ENCODE measurements at regions not wholly inside any gene's neighbourhood (a gene's known extent, or its start where the extent isn't known, plus 50 kb on each side); places are given as distances from the start of the nearest gene placed in this dataset.

DNA sequence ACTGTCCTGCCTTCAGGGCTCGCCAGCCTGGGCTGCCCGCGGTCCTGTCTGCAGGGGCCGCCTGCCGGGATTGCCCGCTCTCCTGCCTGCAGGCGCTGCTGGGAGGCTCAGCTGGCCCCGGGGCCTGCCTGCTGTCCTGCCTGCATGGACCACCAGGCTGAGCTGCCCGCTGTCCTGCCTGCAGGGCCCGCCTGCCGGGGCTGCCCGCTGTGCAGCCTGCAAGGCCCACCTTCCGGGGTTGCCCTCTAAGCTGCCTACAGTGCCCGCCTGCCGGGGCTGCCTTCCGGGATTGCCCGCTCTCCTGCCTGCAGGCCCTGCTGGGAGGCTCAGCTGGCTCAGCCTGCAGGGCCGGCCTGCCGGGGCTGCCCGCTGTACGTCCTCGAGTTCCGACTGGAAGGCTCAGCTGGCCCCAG, 164.4 kb downstream of the GLRX3 start:
- no peaks in the 10 kb centered on the region for H3K27me3 ChIP-seq (ENCODE audit: control insufficient read depth, insufficient read depth, low read length)
- H3K36me3 ChIP-seq (ENCODE audit: control insufficient read depth, insufficient read depth, low read length): no peaks in the 10 kb centered on the region
- DNase-seq (ENCODE audit: low read depth): no peak
- TF ChIP-seq, protein P1, sequence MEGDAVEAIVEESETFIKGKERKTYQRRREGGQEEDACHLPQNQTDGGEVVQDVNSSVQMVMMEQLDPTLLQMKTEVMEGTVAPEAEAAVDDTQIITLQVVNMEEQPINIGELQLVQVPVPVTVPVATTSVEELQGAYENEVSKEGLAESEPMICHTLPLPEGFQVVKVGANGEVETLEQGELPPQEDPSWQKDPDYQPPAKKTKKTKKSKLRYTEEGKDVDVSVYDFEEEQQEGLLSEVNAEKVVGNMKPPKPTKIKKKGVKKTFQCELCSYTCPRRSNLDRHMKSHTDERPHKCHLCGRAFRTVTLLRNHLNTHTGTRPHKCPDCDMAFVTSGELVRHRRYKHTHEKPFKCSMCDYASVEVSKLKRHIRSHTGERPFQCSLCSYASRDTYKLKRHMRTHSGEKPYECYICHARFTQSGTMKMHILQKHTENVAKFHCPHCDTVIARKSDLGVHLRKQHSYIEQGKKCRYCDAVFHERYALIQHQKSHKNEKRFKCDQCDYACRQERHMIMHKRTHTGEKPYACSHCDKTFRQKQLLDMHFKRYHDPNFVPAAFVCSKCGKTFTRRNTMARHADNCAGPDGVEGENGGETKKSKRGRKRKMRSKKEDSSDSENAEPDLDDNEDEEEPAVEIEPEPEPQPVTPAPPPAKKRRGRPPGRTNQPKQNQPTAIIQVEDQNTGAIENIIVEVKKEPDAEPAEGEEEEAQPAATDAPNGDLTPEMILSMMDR (IDR thresholded peaks at IDR 0.05; ENCODE audit: insufficient read depth, low read length, poor library complexity, severe bottlenecking): no peak
- peak overlapping the region; percentile 39 for H3K4me3 ChIP-seq (ENCODE audit: low read depth, low read length)

DNA sequence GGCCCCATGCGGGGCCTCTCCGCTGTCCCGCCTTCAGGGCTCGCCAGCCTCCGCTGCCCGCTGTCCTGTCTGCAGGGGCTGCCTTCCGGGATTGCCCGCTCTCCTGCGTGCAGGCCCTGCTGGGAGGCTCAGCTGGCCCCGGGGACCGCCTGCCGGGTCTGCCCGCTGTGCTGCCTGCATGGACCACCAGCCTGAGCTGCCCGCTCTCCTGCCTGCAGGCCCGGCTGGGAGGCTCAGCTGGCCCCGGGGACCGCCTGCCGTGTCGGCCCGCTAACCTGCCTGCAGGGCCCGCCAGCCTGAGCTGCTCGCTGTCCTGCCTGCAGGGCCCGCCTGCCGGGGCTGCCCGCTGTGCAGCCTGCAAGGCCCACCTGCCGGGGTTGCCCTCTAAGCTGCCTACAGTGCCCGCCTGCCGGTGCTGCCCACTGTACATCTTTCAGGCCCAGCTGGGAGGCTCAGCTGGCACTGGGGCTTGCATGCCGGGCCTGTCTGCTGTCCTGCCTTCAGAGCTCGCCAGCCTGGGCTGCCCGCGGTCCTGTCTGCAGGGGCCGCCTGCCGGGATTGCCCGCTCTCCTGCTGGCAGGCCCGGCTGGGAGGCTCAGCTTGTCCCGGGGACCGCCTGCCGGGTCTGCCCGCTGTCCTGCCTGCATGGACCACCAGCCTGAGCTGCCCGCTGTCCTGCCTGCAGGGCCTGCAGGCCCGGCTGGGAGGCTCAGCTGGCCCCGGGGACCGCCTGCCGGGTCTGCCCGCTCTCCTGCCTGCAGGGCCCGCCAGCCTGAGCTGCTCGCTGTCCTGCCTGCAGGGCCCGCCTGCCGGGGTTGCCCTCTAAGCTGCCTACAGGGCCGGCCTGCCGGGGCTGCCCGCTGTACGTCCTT, 165.1 kb downstream of the GLRX3 start:
- TF ChIP-seq, protein P1 (IDR thresholded peaks at IDR 0.05; ENCODE audit: insufficient read depth, low read length, poor library complexity, severe bottlenecking): no peak
- peak; percentile 10 for DNase-seq (ENCODE audit: low read depth)

DNA sequence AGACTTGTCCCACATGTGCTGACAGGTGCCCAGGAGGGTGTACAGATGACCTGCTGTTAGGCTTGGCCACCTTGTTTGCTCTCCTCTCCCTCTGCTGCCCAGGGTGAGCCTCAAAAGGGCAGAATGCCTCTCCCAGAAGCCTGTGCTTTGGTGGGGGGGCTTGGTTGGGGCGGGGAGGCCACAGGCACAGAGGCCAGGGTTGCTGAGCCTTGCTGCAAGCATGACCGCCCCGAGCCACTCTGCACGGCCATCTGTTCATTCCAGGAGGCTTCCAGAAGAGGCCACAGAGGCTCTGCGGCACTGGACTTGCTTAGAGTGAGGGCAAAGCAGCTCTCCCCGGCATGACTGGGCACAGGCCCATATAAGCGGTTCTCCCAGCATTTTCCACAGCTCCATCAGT, 190.8 kb downstream of the GLRX3 start:
- TF ChIP-seq, protein P1 (IDR thresholded peaks at IDR 0.05; ENCODE audit: insufficient read depth, low read length, poor library complexity, severe bottlenecking): no peak
- no peak for DNase-seq (ENCODE audit: low read depth)
- Histone ChIP-seq H3K36me3 (ENCODE audit: control insufficient read depth, insufficient read depth, low read length) (no peaks in the 10 kb centered on the region), H3K4me3 (ENCODE audit: low read depth, low read length) (no peak overlapping the region), H3K27me3 (ENCODE audit: control insufficient read depth, insufficient read depth, low read length) (no peaks in the 10 kb centered on the region)

More for the DNA sequence above, 165.1 kb downstream of the GLRX3 start:
- no peaks in the 10 kb centered on the region for H3K36me3 ChIP-seq (ENCODE audit: control insufficient read depth, insufficient read depth, low read length)
- no peaks in the 10 kb centered on the region for H3K27me3 ChIP-seq (ENCODE audit: control insufficient read depth, insufficient read depth, low read length)
- peak overlapping the region; percentile 39 for H3K4me3 ChIP-seq (ENCODE audit: low read depth, low read length)

DNA sequence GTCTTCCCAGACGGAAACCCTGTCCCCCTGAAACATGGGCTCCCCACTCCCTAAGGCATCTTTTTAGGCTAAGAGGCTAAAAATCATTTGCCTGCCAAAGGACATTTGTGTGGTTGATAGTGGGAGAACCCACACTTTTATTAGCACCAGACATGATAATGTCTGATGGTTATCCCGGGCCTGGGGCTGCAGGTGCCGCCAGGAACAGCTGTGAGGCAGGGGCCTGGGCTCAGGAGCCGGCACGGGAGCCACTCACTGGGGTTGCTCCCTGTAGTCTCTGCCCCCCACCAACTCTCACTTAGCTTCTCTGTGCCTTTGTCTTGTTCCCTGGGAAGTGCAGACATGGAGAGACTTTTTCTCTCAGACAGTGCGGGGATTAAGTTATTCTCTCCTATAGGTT, 193.6 kb downstream of the GLRX3 start:
- DNase-seq (ENCODE audit: low read depth): no peak
- Histone ChIP-seq H3K27me3 (ENCODE audit: control insufficient read depth, insufficient read depth, low read length) (no peaks in the 10 kb centered on the region), H3K36me3 (ENCODE audit: control insufficient read depth, insufficient read depth, low read length) (no peaks in the 10 kb centered on the region), H3K4me3 (ENCODE audit: low read depth, low read length) (no peak overlapping the region)
- TF ChIP-seq, protein P1 (IDR thresholded peaks at IDR 0.05; ENCODE audit: insufficient read depth, low read length, poor library complexity, severe bottlenecking): no peak

DNA sequence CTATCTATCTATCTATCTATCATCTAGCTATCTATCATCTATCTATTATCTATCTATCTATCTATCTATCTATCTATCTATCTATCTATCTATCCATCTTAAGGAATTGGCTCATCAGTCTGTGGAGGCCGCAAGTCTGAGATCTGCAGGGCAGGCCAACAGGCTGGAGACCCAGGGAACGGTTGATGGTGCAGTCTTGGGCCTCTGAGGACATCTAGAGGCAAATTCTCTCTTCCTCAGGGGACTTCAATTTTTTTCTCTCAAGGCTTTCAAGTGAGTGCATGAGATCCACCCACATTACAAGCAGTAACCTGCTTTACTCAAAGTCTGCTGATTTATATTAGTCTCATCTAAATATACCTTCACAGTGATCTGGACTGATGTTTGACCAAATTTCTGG, 197.0 kb downstream of the GLRX3 start:
- TF ChIP-seq, protein P1 (IDR thresholded peaks at IDR 0.05; ENCODE audit: insufficient read depth, low read length, poor library complexity, severe bottlenecking): no peak
- H3K36me3 ChIP-seq (ENCODE audit: control insufficient read depth, insufficient read depth, low read length): no peaks in the 10 kb centered on the region
- DNase-seq (ENCODE audit: low read depth): no peak
- no peaks in the 10 kb centered on the region for H3K27me3 ChIP-seq (ENCODE audit: control insufficient read depth, insufficient read depth, low read length)
- no peak overlapping the region for H3K4me3 ChIP-seq (ENCODE audit: low read depth, low read length)

DNA sequence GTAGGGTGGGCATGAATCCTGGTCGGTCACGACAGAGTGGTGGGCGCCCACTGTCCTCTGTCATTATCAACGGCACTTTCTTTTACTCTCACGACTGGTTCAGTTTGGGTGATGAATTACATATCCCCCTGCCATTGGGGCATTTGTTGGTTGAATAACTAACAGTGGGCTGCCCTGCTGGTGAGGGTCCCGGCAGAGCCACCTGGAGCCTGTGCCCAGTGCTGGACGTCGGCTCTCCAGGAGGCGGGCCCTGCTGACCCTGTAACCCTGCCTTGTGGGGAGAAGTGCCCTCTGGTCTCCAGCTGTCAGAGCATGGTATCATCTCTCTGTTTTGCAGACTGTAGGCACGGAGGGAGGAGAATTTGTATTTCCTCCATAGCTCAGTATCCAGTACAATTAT, 199.1 kb downstream of the GLRX3 start:
- no peak for DNase-seq (ENCODE audit: low read depth)
- TF ChIP-seq, protein P1 (IDR thresholded peaks at IDR 0.05; ENCODE audit: insufficient read depth, low read length, poor library complexity, severe bottlenecking): no peak
- no peak overlapping the region for H3K4me3 ChIP-seq (ENCODE audit: low read depth, low read length)
- no peaks in the 10 kb centered on the region for H3K27me3 ChIP-seq (ENCODE audit: control insufficient read depth, insufficient read depth, low read length)
- no peaks in the 10 kb centered on the region for H3K36me3 ChIP-seq (ENCODE audit: control insufficient read depth, insufficient read depth, low read length)
